Kidney epithelial cell (primary cell): ENCODE measurements at regions not wholly inside any gene's neighbourhood (a gene's known extent, or its start where the extent isn't known, plus 50 kb on each side); places are given as distances from the start of the nearest gene placed in this dataset.
A peak's percentile ranks its signal among the peaks of the same experiment; 100 is the strongest.
"Not testable (repeated sequence)": the region's sequence is repeated elsewhere in the genome, so short reads cannot be mapped to it uniquely, and the experiment has no call there.

Experiments
- DNase-seq: peaks from one replicate; pipeline ENCODE4 v3.0.0-alpha.2; 2010; ENCODE audit warnings: low read depth
- H3K27me3 ChIP-seq: 2 replicates; pipeline ENCODE4 v1.6.0; 2011; ENCODE audit warnings: low read length; ENCODE audit not compliant: control insufficient read depth, insufficient read depth
- H3K36me3 ChIP-seq: 2 replicates; pipeline ENCODE4 v1.5.1; 2011; ENCODE audit warnings: low read length; ENCODE audit not compliant: control insufficient read depth, insufficient read depth
- H3K4me3 ChIP-seq: 2 replicates; pipeline ENCODE4 v1.5.1; 2011; ENCODE audit warnings: low read depth, mild to moderate bottlenecking, control low read depth, low read length
- CTCF ChIP-seq: IDR thresholded peaks from 2 replicates; pipeline ENCODE4 v1.5.1; 2011; ENCODE audit warnings: mild to moderate bottlenecking, moderate library complexity, low read length, control low read depth, inconsistent platforms; ENCODE audit not compliant: insufficient read depth, poor library complexity, severe bottlenecking

- H3K4me3 ChIP-seq: no peak overlapping the region
- no peaks in the 10 kb centered on the region for H3K27me3 ChIP-seq
- TF ChIP-seq CTCF: no peak
- H3K36me3 ChIP-seq: no peaks in the 10 kb centered on the region
- DNase-seq: no peak
These were observed 116.9 kb downstream of the DCLK3 start for GRCh38 chr3:36647423-36647853.

- no peaks in the 10 kb centered on the region for H3K27me3 ChIP-seq
- H3K4me3 ChIP-seq: no peak overlapping the region
- TF ChIP-seq CTCF: no peak
- DNase-seq: no peak
- H3K36me3 ChIP-seq: no peaks in the 10 kb centered on the region
These were observed 121.2 kb downstream of the DCLK3 start for GRCh38 chr3:36643192-36643591.

- peak; percentile 31 for DNase-seq
- Histone ChIP-seq H3K36me3 (no peaks in the 10 kb centered on the region), H3K4me3 (no peak overlapping the region), H3K27me3 (no peaks in the 10 kb centered on the region)
- no peak for TF ChIP-seq CTCF
These were observed 128.6 kb downstream of the DCLK3 start for GRCh38 chr3:36635731-36636130.

- not testable (repeated sequence) for H3K4me3 ChIP-seq, DNase-seq, H3K36me3 ChIP-seq, H3K27me3 ChIP-seq
These were observed 130.5 kb downstream of the DCLK3 start for GRCh38 chr3:36633897-36634296.

- H3K36me3 ChIP-seq: no peaks in the 10 kb centered on the region
- H3K4me3 ChIP-seq: no peak overlapping the region
- TF ChIP-seq CTCF: no peak
- H3K27me3 ChIP-seq: no peaks in the 10 kb centered on the region
- DNase-seq: no peak
These were observed 131.3 kb downstream of the DCLK3 start for GRCh38 chr3:36633060-36633459.

GRCh38 chr3:36631549-36631948 lies 132.8 kb downstream of the DCLK3 start:
- H3K27me3 ChIP-seq: no peaks in the 10 kb centered on the region
- no peak overlapping the region for H3K4me3 ChIP-seq
- TF ChIP-seq CTCF: no peak
- no peak for DNase-seq
- H3K36me3 ChIP-seq: no peaks in the 10 kb centered on the region
